NCI-H526 (cell line): ENCODE measurements at regions not wholly inside any gene's neighbourhood (a gene's known extent, or its start where the extent isn't known, plus 50 kb on each side); places are given as distances from the start of the nearest gene placed in this dataset.
A peak's percentile ranks its signal among the peaks of the same experiment; 100 is the strongest.
"Not testable (repeated sequence)": the region's sequence is repeated elsewhere in the genome, so short reads cannot be mapped to it uniquely, and the experiment has no call there.

ENCODE experiments used
- DNase-seq, 2 experiments: peaks; one replicate each; lab custom pipeline; 2025; lab: John Stamatoyannopoulos, UW

DNA sequence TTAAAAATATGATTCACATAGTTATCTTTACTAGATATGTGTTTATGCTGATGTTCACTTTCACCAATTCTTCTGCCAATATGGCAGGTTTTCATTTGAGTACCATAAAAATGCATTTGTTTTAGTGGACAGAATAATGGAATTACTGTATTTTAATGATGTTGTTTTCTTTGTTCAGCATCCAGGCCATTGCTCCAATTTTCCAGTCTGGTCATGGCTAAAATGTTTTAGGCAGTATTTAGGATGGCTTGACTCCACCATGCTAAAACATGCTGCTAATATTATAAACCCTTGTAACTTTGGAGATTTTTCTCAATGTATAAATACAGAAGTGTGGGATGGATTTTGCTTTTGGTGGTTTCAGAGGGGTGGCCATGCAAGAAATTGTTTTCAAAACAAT, 273.0 kb upstream of the RPS23 start:
- no peak for DNase-seq

DNA sequence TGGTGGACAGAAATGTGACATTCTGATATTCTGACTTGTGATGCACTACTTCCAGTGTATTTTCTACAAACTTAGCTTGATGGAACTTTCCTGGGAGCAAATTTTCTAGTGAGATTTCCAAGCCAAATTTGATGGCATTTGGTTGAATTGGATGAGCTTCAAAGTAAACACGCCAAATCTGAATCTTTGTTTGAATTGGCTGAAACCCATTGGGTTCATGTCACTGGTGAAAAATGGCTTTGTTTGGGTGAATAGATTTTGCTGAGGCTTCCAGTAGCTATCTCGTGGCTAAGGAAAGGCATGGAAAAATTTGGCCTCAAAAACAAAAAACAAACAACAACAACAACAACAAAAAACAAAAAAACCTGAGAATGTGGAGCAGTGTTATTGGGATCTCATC, 271.1 kb upstream of the RPS23 start:
- DNase-seq: no peak

DNA sequence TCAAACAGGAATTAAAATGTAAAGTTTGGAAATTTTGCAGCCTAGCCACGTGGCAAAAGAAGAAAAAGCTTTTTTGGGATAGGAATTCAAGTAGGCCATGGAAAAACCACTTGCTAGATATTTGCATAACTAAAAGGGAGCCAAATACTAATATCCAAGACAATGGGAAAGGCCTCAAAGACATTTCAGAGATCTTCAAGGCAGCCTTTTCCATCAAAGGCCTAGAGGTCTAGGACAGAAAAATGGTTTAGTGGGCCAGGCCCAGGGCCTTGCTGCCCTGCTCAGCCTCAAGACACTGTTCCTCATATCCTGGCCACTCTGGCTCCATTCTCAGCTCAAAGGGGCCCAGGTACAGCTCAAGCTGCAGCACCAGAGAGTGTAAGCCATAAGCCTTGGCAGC, 265.9 kb upstream of the RPS23 start:
- no peak for DNase-seq

DNA sequence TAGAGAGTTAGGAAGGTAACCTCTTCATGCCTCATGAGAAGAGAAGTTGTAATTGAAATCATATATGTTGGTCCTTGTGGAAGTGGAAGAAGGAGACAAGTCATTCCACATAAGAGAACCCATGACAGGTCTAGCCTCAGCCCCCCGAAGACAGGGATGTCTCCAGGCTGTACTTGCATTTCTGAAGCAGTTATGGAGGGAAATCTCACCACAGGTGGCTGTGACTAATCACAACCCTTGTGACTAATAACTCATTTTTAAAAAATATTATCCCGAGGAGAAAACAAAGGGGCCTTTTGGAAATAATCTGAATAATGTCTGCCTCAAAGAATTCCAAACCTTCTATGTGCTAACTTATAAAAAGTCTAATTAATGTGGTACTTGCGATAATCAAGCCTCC, 262.1 kb upstream of the RPS23 start:
- DNase-seq: no peak

DNA sequence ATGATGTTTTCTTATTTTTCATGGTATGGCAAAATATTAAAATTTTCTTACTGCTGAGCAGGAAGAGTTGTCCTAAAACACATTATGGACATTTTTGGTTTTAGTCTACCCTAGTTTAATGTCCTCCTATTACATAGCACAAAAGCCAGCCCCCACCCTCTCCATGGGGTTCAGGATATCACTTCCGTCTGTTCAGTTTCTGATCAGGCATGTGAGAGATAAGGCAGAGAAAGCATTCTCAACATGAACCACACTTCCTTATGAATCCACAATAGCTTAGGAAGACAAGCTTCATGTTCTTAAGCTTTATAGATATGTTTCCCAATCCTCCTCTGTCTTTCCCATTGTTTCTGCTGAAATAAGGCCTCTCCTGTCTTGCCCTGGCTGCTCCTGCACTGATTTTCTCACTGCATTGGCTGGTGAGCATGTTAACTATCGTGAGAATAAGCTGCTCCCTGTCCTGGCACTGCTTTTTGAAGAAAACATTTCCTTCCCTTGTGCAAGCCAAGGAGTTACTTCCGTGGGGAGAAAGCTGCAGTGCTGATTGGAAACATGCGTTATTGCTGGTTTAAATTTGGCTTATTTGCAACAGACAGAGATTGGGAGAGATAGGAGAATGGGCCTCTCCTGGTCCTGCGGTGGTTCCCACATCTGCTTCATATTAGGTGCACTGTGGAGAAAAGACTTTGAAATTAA, 260.3 kb upstream of the RPS23 start:
- DNase-seq: no peak

DNA sequence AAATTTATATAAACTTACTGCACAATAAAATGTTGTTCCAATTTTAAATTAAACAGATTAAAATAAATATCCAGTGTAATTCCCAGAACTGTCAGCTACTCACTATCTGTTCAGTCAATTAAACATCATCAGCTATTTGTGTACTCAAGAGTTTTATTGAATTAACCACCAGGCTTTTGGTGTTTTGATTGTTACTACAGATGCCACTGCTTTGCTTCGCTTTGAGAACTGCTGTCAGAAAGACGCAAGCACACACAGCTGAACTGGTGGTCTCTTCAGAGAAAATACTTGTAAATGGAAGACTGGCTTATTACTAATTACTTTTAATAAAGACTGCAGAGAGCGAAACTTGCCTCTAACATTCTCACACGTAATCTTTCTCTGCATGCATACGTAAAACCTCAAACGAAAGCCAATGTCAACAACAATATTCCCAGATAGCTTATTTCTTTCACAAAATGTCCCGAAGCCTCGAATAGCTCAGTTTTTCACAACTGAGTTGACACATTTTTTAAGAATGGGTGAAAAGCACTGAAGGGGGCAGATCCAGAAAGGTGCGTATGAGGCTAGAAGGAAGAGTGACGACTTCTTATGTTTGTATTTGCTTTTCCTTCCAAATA, 259.6 kb upstream of the RPS23 start:
- DNase-seq: no peak

DNA sequence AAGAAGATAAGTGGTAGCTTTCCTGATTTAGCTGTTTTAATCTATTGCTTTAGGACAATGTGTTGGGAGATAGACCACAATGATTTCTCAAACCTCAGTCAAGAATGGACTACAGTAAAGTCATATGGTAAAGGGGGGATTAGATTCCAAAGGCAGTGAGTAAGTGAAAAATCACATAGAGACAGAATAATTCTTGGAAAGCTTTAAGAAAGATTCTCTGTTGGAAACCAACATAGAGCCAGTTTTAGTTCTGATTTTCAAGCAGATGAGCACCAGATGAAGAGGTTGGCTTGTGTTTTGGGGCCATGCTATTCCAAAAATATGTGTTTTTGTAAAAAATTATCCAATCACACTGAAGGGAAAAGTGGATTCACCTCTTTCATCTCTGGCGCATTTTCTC, 256.8 kb upstream of the RPS23 start:
- DNase-seq: no peak

DNA sequence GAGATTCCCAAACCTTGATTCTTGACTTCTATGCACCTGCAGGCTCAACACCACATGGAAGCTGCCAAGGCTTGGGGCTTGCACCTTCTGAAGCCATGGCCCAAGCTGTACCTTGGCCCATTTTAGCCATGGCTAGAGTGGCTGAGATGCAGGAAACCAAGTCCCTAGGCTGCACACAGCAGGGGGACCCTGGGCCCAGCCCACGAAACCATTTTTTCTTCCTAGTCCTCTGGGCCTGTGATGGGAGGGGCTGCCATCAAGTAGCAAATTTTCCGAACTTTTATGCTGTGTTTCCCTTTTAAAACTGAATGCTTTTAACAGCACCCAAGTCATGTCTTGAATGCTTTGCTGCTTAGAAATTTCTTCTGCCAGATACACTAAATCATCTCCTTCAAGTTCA, 253.9 kb upstream of the RPS23 start:
- DNase-seq: not testable (repeated sequence)

DNA sequence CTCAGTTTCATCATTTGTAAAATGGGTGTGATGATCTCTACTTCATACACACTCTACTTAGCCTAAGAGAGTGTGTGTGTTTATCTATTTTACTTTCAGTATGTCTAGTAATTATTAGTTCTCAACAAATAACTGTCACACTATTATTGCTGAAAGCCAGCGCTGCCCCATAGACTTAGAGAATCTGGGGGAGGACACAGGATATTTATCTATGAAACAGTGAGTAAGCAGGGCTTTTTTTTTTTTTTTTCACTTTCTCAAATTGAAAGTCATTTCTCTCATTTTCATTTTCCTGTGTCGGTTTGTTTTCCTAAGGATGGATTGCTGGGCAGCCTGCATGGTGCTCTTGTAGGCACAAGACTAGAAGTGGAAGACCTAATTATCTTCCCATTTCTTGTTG, 248.4 kb upstream of the RPS23 start:
- DNase-seq: no peak

DNA sequence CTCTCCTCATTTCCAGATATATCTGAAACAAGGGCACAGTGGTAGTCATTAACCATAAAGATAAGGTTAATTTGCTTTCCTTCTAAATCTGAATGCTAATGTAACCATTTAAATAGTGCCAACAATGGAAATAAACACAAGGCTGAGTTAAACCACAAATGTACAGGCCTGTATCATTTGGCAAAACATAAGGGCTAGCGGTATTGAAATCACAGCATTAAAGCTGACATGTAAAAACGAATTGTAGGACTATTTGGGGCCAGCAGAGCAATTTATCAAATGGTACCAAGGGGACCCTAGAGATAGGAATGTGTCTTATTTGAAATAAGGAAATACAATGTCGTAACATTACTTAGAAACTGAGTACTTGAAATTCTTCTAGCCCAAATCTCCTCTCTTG, 247.5 kb upstream of the RPS23 start:
- no peak for DNase-seq

DNA sequence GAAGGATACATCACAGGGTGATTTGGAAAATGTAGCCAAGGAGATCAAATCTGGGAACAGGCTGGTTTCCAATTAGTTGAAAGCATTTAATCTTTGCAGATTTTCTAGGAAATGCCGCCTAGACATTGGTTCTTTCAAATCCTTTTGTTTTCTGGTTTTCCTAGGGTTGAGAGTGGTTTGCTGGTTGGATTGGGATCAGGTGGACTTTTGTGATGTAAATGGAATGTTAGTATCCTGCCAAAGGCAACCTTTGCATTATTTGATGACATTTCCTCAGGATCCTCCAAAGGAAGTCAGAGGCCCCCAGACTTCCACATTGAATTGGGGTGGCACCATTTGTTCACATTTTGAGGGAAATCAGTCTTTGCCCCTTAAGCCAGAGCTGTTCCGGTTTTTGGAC, 245.5 kb upstream of the RPS23 start:
- no peak for DNase-seq

DNA sequence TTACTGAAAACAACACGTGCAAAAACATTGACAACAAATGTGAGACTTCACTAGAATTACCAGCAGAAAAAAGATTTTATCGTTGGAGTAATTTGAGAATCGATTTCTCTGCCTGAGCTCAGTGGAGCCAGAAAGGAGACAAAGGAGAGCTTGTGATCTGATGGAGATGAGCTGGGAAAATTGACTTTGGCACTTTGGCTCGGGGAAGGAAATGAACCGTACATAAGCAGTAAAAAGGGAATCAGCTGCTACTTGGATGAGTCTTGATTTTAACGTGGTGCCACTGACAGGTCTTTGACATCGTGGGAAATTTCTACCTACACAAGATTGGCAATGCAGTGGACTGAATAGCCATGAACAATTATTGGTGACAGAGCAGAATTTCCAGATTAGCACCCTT, 244.7 kb upstream of the RPS23 start:
- DNase-seq: peak; percentile 32 to 48

DNA sequence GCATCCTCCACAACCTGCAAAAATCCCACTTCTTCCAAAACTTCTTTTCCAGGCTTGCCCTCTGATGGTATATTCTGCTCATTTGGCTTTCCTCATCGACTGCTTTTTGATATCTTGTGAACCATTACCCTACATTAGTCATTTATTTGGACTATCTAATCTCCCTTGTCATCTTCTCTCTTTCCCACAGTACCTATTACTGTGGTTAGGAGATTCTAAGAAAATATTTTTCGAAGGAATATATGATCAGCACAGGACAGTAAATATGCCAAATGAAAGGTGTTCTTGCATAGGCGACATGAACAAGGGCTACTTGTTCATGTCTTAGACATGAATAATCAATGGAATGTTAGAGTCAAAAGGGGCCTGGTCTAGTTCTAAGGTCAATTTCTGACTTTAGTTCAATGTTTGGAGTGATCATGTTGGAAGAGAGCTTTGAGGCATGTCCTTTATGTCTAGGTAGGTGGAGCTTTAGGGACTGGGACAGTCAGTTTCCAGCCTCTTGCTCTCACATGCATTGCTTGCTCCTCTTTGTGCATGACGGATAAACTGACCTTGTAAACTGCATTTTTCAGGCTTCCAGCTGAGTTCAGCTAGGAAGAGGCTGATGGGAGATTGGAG, 243.4 kb upstream of the RPS23 start:
- no peak for DNase-seq

DNA sequence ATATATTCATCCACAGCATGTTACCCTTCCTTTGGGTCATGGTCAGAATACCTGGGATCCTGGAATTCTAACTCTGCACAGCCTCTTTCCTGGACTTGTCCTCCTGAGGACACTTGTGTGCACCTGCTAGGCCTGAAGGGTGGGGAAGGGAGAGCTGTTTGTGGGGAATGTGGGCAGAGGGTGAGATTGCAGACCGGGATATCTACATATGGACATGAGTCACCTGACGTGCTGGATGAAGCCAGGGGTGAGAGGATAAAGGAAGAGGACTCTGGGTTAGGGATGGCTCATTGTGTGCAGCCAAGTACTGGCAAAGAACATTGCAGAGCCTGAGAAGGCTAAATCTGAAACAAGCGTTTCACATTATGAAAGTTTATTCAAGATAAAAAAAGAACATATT, 241.4 kb upstream of the RPS23 start:
- no peak for DNase-seq

DNA sequence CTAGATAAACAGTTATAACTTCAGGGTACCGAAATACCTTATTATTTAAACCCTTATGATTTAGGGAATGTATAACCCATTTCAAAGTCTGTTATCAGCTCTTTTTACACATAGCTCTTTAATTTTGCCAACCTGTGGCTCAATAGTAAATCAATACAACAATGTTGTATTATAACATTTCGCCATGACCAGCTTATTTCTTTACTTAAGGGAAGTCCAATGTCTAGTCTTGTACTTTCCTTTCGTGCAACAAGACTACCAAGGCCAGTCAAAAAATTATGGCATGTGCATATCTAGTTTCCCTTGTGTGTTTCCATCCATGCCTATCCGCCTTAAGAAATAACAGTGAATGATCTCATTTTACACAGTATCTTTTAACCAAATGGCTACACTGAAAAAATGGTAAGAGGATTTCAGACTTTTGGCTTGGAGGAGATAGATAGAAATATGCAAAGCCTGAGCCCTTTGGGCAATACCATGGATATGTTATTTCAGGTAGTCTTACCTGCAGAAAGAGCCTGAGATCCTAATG, 239.5 kb upstream of the RPS23 start:
- DNase-seq: no peak

DNA sequence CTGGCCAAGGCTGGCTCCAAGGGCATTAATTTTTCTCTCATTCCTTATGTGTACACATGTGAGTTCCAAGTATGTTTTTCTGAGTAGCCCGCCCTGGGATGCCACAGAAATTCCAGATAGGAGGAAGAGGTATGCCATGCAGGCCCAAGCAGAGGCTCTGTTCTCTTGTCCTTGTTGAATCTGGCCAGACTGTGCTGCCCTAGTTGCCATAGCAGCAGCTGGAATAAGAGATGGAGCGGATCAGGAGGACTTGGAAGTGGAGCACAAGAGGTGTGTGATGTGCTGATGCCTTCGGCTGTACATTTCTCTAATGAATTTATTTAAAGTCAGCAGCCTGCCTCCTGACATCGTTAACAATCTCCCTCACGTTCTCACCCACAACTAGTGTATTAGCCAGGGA, 235.6 kb upstream of the RPS23 start:
- no peak for DNase-seq

DNA sequence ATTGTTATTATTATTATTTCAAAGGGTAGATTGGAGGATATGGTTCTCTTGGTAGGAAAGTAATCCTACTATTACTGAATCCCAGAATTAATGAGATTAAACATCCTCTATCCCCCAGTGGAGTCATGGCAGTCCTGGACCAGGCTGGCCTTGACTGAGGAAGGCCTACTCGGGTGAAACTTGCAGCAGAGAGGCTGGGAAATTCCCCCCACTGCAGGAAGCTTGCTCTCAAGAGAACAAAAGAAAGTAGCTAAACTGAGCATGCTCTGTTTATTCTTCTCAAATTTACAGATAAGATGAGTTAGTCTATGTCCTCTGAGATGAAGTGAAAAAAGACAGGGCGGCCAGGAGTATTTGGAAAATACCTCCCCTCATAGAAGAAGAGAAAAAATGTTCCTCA, 233.9 kb upstream of the RPS23 start:
- no peak for DNase-seq

DNA sequence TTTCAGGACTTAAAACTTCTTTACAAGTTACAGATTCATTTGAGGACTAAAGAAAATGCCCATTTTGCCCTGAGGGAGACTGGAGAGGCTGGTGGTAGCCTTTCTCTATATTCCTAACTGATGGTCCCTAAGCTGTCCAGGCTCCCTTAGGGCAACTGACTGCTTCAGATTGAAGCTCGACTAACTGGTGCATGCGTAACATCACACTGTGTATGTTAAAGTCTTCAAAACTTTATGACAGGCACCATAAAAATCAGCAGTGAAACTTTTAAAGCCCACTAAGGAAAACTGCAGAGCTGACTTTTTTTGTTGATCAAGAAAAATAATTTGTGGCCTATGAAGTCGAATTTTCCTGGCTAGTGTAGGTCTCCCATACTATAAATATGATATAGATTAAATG, 233.0 kb upstream of the RPS23 start:
- no peak for DNase-seq

DNA sequence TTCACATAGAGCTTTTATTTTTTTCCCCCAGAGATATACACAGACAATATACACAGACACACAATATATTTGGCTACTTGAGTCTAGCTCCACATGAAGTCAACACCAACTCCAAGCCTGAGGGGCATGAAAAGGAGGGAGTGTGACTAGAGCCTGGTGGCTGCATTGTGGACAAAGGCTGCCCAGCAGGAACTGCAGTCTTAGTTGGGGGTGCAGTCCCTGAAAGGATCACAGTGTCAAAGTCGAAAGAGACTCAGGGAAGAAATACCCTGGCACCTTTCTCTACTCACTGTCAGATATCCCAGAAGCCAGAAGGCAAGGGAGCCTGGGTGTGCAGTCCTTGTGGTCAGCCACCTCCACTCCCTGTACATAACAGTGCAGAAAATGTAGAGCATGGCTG, 231.6 kb upstream of the RPS23 start:
- DNase-seq: no peak

DNA sequence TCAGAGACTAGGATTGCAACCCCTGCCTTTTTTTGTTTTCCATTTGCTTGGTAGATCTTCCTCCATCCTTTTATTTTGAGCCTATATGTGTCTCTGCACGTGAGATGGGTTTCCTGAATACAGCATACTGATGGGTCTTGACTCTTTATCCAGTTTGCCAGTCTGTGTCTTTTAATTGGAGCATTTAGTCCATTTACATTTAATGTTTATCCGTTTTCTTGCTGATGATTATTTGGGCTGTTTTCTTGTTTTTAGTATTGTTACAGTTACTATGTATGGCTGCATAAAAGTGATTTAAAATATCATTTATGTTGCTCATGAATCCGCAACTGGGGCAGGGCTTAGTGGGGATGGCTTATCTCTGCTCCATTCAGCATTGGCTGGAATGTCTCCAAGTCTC, 228.2 kb upstream of the RPS23 start:
- DNase-seq: not testable (repeated sequence)

DNA sequence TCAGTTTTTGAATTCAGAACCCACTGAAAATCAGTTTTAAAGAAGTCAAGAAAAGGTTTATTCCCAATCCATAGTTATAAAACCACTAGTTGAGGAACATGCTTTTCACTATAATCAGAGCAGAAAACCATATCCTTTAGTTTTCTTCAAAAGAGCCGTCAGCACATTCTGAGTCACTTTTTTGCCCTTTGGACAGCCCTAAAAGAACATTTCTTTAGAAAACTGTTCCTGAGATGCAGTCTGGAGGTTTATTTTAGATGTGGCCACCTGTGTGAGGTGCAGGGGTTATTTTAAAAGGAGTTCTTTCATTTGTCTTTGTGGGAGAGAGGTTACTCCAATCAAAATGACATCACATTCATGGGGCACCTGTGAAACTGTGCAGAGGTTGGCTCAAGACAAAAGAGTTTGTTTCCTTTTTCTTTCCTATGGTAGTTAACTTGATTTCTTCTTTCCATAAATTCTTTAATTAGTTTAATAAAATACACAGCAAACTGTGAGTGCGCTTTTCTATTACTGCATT, 221.6 kb upstream of the RPS23 start:
- no peak for DNase-seq

DNA sequence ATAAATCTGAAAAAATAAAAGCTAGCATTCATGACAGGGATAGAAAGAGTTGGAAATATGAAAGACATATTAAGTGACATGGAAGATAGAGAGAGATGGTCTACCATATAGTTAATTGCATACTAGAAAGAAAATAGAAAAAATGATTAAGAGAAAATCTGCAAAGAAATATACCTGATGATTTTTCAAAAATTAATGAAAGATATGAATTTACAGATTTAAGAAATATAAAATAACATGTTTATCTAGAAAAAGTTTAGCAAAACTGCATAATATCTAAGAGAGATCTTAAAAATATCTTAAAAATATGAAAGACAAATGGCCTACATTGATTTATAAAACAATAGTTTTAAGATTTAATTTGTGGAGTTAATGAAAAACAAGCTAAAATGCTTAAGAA, 219.1 kb upstream of the RPS23 start:
- no peak for DNase-seq

DNA sequence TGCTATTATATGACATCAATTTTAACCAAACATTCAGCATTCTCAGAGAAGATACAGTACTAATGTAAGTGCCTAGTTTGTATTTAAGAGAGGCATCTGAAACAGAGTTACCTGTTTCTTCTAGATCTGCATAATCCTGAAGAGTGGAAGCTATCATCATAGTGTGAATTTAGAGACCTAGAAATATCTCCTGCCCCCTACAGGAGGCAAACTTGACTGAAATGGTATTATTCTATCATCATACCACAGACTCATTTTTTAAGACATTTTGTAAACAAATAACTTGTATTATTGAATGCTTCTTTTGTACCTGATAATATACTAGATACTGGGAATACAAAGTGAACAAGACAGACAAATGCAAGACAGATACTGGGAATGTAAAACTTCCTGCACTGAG, 216.8 kb upstream of the RPS23 start:
- DNase-seq: no peak
